Left renal pelvis (tissue), 4 donors: ENCODE measurements at regions not wholly inside any gene's neighbourhood (a gene's known extent, or its start where the extent isn't known, plus 50 kb on each side); places are given as distances from the start of the nearest gene placed in this dataset.
"Not testable (repeated sequence)": the region's sequence is repeated elsewhere in the genome, so short reads cannot be mapped to it uniquely, and the experiment has no call there.

Experiments used
- DNase-seq, 4 donors: peaks; one replicate each; pipeline ENCODE4 v3.0.0-alpha.2; 2013; ENCODE audit warnings: low read depth in 4 of 4, low spot score in 3 of 4

- DNase-seq, result no peak
Measured at GRCh38 chrX:104513162-104513561, 52.8 kb upstream of the IL1RAPL2 start.

- DNase-seq, result no peak
Measured at GRCh38 chrX:104510801-104511200, 55.2 kb upstream of the IL1RAPL2 start.

GRCh38 chrX:104502460-104502859, 63.5 kb upstream of the IL1RAPL2 start:
- DNase-seq, result no peak

- DNase-seq, result no peak
Measured at GRCh38 chrX:104488811-104489210, 77.2 kb upstream of the IL1RAPL2 start.

GRCh38 chrX:104486691-104487090, 79.3 kb upstream of the IL1RAPL2 start:
- no peak for DNase-seq

- DNase-seq, result no peak
Measured at GRCh38 chrX:104482757-104483156, 83.2 kb upstream of the IL1RAPL2 start.

- DNase-seq, result no peak
Measured at GRCh38 chrX:104469771-104470170, 96.2 kb upstream of the IL1RAPL2 start.

- DNase-seq, result no peak
Measured at GRCh38 chrX:104459796-104460195, 106.2 kb upstream of the IL1RAPL2 start.

- not testable (repeated sequence) for DNase-seq
Measured at GRCh38 chrX:104457130-104457529, 108.9 kb upstream of the IL1RAPL2 start.

GRCh38 chrX:104450316-104450715, 115.7 kb upstream of the IL1RAPL2 start:
- no peak for DNase-seq

GRCh38 chrX:104445591-104445990, 120.4 kb upstream of the IL1RAPL2 start:
- no peak for DNase-seq

- no peak for DNase-seq
Measured at GRCh38 chrX:104435249-104435648, 130.8 kb upstream of the IL1RAPL2 start.

- no peak for DNase-seq
Measured at GRCh38 chrX:104432321-104432720, 133.7 kb upstream of the IL1RAPL2 start.

- no peak for DNase-seq
Measured at GRCh38 chrX:104430742-104431119, 135.3 kb upstream of the IL1RAPL2 start.

- DNase-seq, result no peak
Measured at GRCh38 chrX:104430072-104430741, 135.8 kb upstream of the IL1RAPL2 start.

- DNase-seq, result no peak
Measured at GRCh38 chrX:104428231-104428630, 137.8 kb upstream of the IL1RAPL2 start.

GRCh38 chrX:104427693-104428092, 138.3 kb upstream of the IL1RAPL2 start:
- no peak for DNase-seq

GRCh38 chrX:104427073-104427472, 138.9 kb upstream of the IL1RAPL2 start:
- no peak for DNase-seq

GRCh38 chrX:104420907-104421306, 145.1 kb upstream of the IL1RAPL2 start:
- DNase-seq, result no peak

- no peak for DNase-seq
Measured at GRCh38 chrX:104419926-104420325, 146.1 kb upstream of the IL1RAPL2 start.

GRCh38 chrX:104419211-104419610, 146.8 kb upstream of the IL1RAPL2 start:
- DNase-seq, result no peak

GRCh38 chrX:104411800-104412199, 154.2 kb upstream of the IL1RAPL2 start:
- DNase-seq, result no peak

GRCh38 chrX:104400387-104400786, 145.7 kb upstream of the ESX1 start:
- DNase-seq, result no peak
